ENCODE measurements at regions not wholly inside any gene's neighbourhood (a gene's known extent, or its start where the extent isn't known, plus 50 kb on each side); places are given as distances from the start of the nearest gene placed in this dataset.

DNA sequence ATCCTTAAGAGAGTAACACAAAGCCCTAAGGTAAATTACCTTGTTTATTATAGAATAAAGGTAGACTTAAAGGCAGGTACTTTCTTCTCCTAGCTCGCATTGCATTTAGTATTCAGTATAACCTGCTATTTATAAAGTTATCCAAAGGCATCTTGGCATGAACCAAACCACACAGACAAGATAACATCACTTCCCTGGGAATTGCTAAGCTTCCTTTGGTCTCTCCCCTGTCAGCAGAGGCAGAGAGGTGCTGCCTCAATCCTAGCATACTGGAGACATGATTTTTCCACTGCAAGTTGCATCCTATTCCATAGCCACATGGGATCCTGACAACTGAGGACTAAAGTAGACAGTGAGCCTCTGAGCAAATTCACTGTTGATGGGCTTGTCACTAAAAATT, 101.7 kb upstream of the IL6 start:
- H3K27me3 Mint-ChIP-seq (ENCODE audit: low read depth) = no peaks in the 10 kb centered on the region
- DNase-seq (ENCODE audit: low spot score in 2 of 2, unreplicated experiment in 2 of 2) = no peak
- TF ChIP-seq CTCF (IDR thresholded peaks at IDR 0.05; ENCODE audit: unreplicated experiment) = no peak
- H3K27ac Mint-ChIP-seq = no peak overlapping the region
- H3K4me1 Mint-ChIP-seq = peaks cover 14% of the 10 kb centered on the region
- H3K4me3 Mint-ChIP-seq = no peak overlapping the region
- peaks cover 7% of the 10 kb centered on the region for H3K9me3 Mint-ChIP-seq
- H3K36me3 Mint-ChIP-seq = no peaks in the 10 kb centered on the region

- Mint-ChIP-seq H3K4me3 (no peak overlapping the region), H3K9me3 (peaks cover 10% of the 10 kb centered on the region), H3K36me3 (no peaks in the 10 kb centered on the region), H3K27ac (no peak overlapping the region), H3K4me1 (peaks cover 14% of the 10 kb centered on the region), H3K27me3 (ENCODE audit: low read depth) (no peaks in the 10 kb centered on the region)
- no peak for TF ChIP-seq CTCF (IDR thresholded peaks at IDR 0.05; ENCODE audit: unreplicated experiment)
- no peak for DNase-seq (ENCODE audit: low spot score in 2 of 2, unreplicated experiment in 2 of 2)
These were observed 102.2 kb upstream of the IL6 start for GRCh38 chr7:22624781-22625180.

DNA sequence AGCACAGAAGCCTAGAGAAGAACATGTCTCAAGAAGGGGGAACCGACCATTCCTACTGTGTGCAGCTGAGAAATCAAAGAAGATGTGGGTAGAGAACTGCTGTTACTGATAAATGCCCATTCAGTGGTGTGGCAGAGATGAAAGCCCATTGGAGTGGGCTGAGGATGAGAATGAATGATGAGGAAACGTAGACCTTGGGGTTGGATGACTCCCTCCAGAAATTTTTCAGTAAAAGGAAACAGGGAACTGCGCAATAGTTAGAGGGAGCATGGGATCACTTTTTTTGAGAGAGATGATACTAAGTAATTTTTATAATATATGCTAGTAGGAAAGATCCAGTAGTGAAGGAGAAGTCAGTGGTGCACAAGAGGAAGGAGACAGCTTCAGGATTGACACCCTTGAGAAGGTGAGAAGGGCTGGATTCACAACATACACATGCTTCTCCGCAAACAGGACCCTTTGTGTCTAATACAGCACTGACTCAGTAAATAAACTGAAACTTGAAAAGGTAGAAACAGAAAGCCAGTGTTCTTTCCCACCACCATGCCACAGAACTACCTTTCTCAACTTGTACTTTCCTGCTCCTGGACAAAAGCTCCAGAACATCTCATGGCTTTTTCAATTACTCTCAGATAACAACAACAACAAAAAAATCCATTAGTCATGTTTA, 104.7 kb upstream of the IL6 start:
- DNase-seq (ENCODE audit: low spot score in 2 of 2, unreplicated experiment in 2 of 2) = no peak
- H3K4me3 Mint-ChIP-seq = no peak overlapping the region
- peaks cover 4% of the 10 kb centered on the region for H3K4me1 Mint-ChIP-seq
- no peak overlapping the region for H3K27ac Mint-ChIP-seq
- TF ChIP-seq CTCF (IDR thresholded peaks at IDR 0.05; ENCODE audit: unreplicated experiment) = no peak
- peaks cover 30% of the 10 kb centered on the region for H3K9me3 Mint-ChIP-seq
- no peaks in the 10 kb centered on the region for H3K36me3 Mint-ChIP-seq
- H3K27me3 Mint-ChIP-seq (ENCODE audit: low read depth) = no peaks in the 10 kb centered on the region

GRCh38 chr7:22618528-22618927, 108.5 kb upstream of the IL6 start:
- no peaks in the 10 kb centered on the region for H3K36me3 Mint-ChIP-seq
- H3K27ac Mint-ChIP-seq = no peak overlapping the region
- DNase-seq (ENCODE audit: low spot score in 2 of 2, unreplicated experiment in 2 of 2) = no peak
- H3K4me3 Mint-ChIP-seq = no peak overlapping the region
- H3K27me3 Mint-ChIP-seq (ENCODE audit: low read depth) = no peaks in the 10 kb centered on the region
- H3K9me3 Mint-ChIP-seq = peaks cover 43% of the 10 kb centered on the region
- no peak for TF ChIP-seq CTCF (IDR thresholded peaks at IDR 0.05; ENCODE audit: unreplicated experiment)
- H3K4me1 Mint-ChIP-seq = no peaks in the 10 kb centered on the region

GRCh38 chr7:22617166-22617565, 109.8 kb upstream of the IL6 start:
- Mint-ChIP-seq H3K4me1 (no peaks in the 10 kb centered on the region), H3K27me3 (ENCODE audit: low read depth) (no peaks in the 10 kb centered on the region), H3K9me3 (peaks cover 43% of the 10 kb centered on the region), H3K4me3 (no peak overlapping the region), H3K36me3 (no peaks in the 10 kb centered on the region), H3K27ac (no peak overlapping the region)
- no peak for TF ChIP-seq CTCF (IDR thresholded peaks at IDR 0.05; ENCODE audit: unreplicated experiment)
- no peak for DNase-seq (ENCODE audit: low spot score in 2 of 2, unreplicated experiment in 2 of 2)

GRCh38 chr7:22613496-22613895, 113.5 kb upstream of the IL6 start:
- Mint-ChIP-seq H3K27ac (no peak overlapping the region), H3K36me3 (no peaks in the 10 kb centered on the region), H3K4me1 (no peaks in the 10 kb centered on the region), H3K27me3 (ENCODE audit: low read depth) (no peaks in the 10 kb centered on the region), H3K9me3 (peaks cover 26% of the 10 kb centered on the region), H3K4me3 (no peak overlapping the region)
- no peak for DNase-seq (ENCODE audit: low spot score in 2 of 2, unreplicated experiment in 2 of 2)
- TF ChIP-seq CTCF (IDR thresholded peaks at IDR 0.05; ENCODE audit: unreplicated experiment) = no peak
